ENCODE measurements at regions not wholly inside any gene's neighbourhood (a gene's known extent, or its start where the extent isn't known, plus 50 kb on each side); places are given as distances from the start of the nearest gene placed in this dataset.
"Not testable (repeated sequence)": the region's sequence is repeated elsewhere in the genome, so short reads cannot be mapped to it uniquely, and the experiment has no call there.

DNA sequence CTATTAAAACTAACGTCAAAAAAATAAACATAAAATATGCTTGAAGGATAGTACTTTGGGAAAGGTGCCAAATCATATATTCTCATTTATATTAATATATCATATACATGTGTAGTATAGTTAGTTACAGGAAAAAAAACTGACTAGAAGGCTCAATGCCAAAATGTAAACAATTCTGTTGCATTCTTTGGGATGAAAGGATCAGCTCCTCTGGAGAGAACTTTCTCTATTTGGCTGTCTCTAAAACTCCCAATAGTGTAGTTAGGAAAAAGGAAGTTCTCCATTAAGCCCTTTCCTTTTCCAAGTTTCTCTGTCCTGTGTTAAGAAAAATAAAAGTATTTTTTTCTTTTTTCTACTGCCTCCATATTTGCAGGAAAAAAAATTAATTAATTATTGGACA lies 86.5 kb upstream of the BTN3A2 start:
- peaks cover 4 to 6% of the 10 kb centered on the region in 2 donors for H3K36me3 ChIP-seq (ENCODE audit: control insufficient read depth in 2 of 2, insufficient read depth in 2 of 2, low read length in 2 of 2)
- peaks cover 0 to 10% of the 10 kb centered on the region in 2 donors for H3K27me3 ChIP-seq (ENCODE audit: control insufficient read depth in 1 of 2, insufficient read depth in 2 of 2, low read length in 2 of 2)
- no peaks in the 10 kb centered on the region for H3K9me3 ChIP-seq (ENCODE audit: control insufficient read depth in 2 of 2, low read length in 2 of 2)
- peaks cover 5% of the 10 kb centered on the region for H3K4me1 ChIP-seq (ENCODE audit: control insufficient read depth, insufficient read depth, low read length)
- H3K27ac ChIP-seq (ENCODE audit: low read length): no peak overlapping the region
- no peak overlapping the region for H3K9ac ChIP-seq (ENCODE audit: low read length in 2 of 2)
- no peak overlapping the region for H3K4me3 ChIP-seq (ENCODE audit: low read length in 2 of 2)

- H3K27ac ChIP-seq (ENCODE audit: low read length); H3K36me3 ChIP-seq (ENCODE audit: control insufficient read depth in 2 of 2, insufficient read depth in 2 of 2, low read length in 2 of 2); H3K4me3 ChIP-seq (ENCODE audit: low read length in 2 of 2); H3K9ac ChIP-seq (ENCODE audit: low read length in 2 of 2); H3K27me3 ChIP-seq (ENCODE audit: control insufficient read depth in 1 of 2, insufficient read depth in 2 of 2, low read length in 2 of 2); H3K9me3 ChIP-seq (ENCODE audit: control insufficient read depth in 2 of 2, low read length in 2 of 2): not testable (repeated sequence)
- peaks cover 12% of the 10 kb centered on the region for H3K4me1 ChIP-seq (ENCODE audit: control insufficient read depth, insufficient read depth, low read length)
Observed at GRCh38 chr6:26279371-26279770, 85.6 kb upstream of the BTN3A2 start.

DNA sequence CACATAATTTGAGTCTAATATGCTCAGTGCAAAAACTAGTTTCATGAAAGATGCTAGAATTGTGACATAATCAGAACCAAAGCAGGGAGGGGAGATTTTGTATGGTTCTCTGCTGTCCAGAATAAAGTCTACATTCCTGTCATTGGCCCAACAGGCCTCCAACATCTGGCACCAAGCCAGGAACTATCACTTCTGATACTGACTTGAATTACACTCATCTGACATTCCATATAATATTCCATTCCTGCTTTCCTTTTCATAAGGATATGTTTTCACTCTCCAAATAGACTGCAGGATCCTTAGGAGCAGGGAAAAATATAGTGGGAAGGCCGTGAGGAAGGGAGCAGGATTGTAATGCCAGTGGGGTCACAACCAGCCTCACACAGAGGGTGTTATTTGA lies 84.6 kb upstream of the BTN3A2 start:
- no peak overlapping the region for H3K4me3 ChIP-seq (ENCODE audit: low read length in 2 of 2)
- no peaks in the 10 kb centered on the region for H3K9me3 ChIP-seq (ENCODE audit: control insufficient read depth in 2 of 2, low read length in 2 of 2)
- no peak overlapping the region for H3K27ac ChIP-seq (ENCODE audit: low read length)
- peaks cover 4 to 6% of the 10 kb centered on the region in 2 donors for H3K36me3 ChIP-seq (ENCODE audit: control insufficient read depth in 2 of 2, insufficient read depth in 2 of 2, low read length in 2 of 2)
- peaks cover 12% of the 10 kb centered on the region for H3K4me1 ChIP-seq (ENCODE audit: control insufficient read depth, insufficient read depth, low read length)
- no peak overlapping the region for H3K9ac ChIP-seq (ENCODE audit: low read length in 2 of 2)
- peaks cover 0 to 4% of the 10 kb centered on the region in 2 donors for H3K27me3 ChIP-seq (ENCODE audit: control insufficient read depth in 1 of 2, insufficient read depth in 2 of 2, low read length in 2 of 2)

DNA sequence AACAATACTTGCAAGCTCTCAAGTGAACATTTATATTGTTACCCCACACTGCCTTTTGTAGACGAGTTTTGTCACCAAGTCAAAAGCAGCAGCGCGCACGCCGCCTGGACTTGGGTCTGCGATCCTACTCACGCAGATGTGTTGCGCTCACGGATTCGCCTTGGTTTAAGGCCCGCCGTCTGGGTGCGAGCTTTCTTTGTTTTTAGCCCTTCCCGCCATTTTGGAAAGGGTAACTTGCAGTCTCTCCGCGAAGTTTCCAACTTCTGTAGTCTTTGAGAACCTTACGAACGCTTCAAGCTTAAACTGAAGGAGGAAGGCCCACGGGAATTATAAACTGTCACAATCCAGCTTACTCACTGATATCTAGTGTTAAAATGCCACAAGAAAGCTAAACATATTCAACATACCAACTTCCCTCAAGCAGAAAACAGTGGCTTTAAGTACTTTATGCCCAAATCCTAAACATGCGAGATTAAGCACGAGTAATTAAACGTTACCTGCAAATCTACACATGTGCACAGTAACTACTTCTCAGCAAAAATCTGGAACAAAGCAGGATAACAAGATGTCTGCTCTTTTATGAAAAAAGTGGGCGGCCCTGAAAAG lies 80.4 kb upstream of the BTN3A2 start:
- H3K9me3 ChIP-seq (ENCODE audit: control insufficient read depth in 2 of 2, low read length in 2 of 2): no peaks in the 10 kb centered on the region
- peaks cover 4 to 6% of the 10 kb centered on the region in 2 donors for H3K36me3 ChIP-seq (ENCODE audit: control insufficient read depth in 2 of 2, insufficient read depth in 2 of 2, low read length in 2 of 2)
- peak overlapping the region; percentile 98 to 100 for H3K9ac ChIP-seq (ENCODE audit: low read length in 2 of 2)
- peak overlapping the region; percentile 86 to 99 for H3K4me3 ChIP-seq (ENCODE audit: low read length in 2 of 2)
- peak overlapping the region; percentile 98 for H3K27ac ChIP-seq (ENCODE audit: low read length)
- H3K27me3 ChIP-seq (ENCODE audit: control insufficient read depth in 1 of 2, insufficient read depth in 2 of 2, low read length in 2 of 2): no peaks in the 10 kb centered on the region
- peaks cover 16% of the 10 kb centered on the region for H3K4me1 ChIP-seq (ENCODE audit: control insufficient read depth, insufficient read depth, low read length)

- Histone ChIP-seq H3K4me3 (ENCODE audit: low read length in 2 of 2) (peak overlapping the region; percentile 86 to 99), H3K9ac (ENCODE audit: low read length in 2 of 2) (peak overlapping the region; percentile 98 to 100), H3K27ac (ENCODE audit: low read length) (peak overlapping the region; percentile 98), H3K36me3 (ENCODE audit: control insufficient read depth in 2 of 2, insufficient read depth in 2 of 2, low read length in 2 of 2) (peaks cover 4 to 5% of the 10 kb centered on the region in 2 donors), H3K27me3 (ENCODE audit: control insufficient read depth in 1 of 2, insufficient read depth in 2 of 2, low read length in 2 of 2) (no peaks in the 10 kb centered on the region), H3K4me1 (ENCODE audit: control insufficient read depth, insufficient read depth, low read length) (peaks cover 16% of the 10 kb centered on the region), H3K9me3 (ENCODE audit: control insufficient read depth in 2 of 2, low read length in 2 of 2) (no peaks in the 10 kb centered on the region)
Observed at GRCh38 chr6:26285143-26286134, 79.6 kb upstream of the BTN3A2 start.

- peaks cover 16% of the 10 kb centered on the region for H3K4me1 ChIP-seq (ENCODE audit: control insufficient read depth, insufficient read depth, low read length)
- H3K9me3 ChIP-seq (ENCODE audit: control insufficient read depth in 2 of 2, low read length in 2 of 2): no peaks in the 10 kb centered on the region
- H3K9ac ChIP-seq (ENCODE audit: low read length in 2 of 2): peak overlapping the region; percentile 98 to 100
- H3K4me3 ChIP-seq (ENCODE audit: low read length in 2 of 2): peak overlapping the region; percentile 86 to 99
- H3K27me3 ChIP-seq (ENCODE audit: control insufficient read depth in 1 of 2, insufficient read depth in 2 of 2, low read length in 2 of 2): no peaks in the 10 kb centered on the region
- no peaks in the 10 kb centered on the region for H3K36me3 ChIP-seq (ENCODE audit: control insufficient read depth in 2 of 2, insufficient read depth in 2 of 2, low read length in 2 of 2)
- peak overlapping the region; percentile 98 for H3K27ac ChIP-seq (ENCODE audit: low read length)
Observed at GRCh38 chr6:26286168-26286877, 78.7 kb upstream of the BTN3A2 start.

- H3K4me1 ChIP-seq (ENCODE audit: control insufficient read depth, insufficient read depth, low read length): peaks cover 12% of the 10 kb centered on the region
- H3K36me3 ChIP-seq (ENCODE audit: control insufficient read depth in 2 of 2, insufficient read depth in 2 of 2, low read length in 2 of 2): no peaks in the 10 kb centered on the region
- no peak overlapping the region for H3K27ac ChIP-seq (ENCODE audit: low read length)
- H3K9ac ChIP-seq (ENCODE audit: low read length in 2 of 2): no peak overlapping the region
- no peak overlapping the region for H3K4me3 ChIP-seq (ENCODE audit: low read length in 2 of 2)
- no peaks in the 10 kb centered on the region for H3K27me3 ChIP-seq (ENCODE audit: control insufficient read depth in 1 of 2, insufficient read depth in 2 of 2, low read length in 2 of 2)
- H3K9me3 ChIP-seq (ENCODE audit: control insufficient read depth in 2 of 2, low read length in 2 of 2): no peaks in the 10 kb centered on the region
Observed at GRCh38 chr6:26288155-26288554, 76.8 kb upstream of the BTN3A2 start.

DNA sequence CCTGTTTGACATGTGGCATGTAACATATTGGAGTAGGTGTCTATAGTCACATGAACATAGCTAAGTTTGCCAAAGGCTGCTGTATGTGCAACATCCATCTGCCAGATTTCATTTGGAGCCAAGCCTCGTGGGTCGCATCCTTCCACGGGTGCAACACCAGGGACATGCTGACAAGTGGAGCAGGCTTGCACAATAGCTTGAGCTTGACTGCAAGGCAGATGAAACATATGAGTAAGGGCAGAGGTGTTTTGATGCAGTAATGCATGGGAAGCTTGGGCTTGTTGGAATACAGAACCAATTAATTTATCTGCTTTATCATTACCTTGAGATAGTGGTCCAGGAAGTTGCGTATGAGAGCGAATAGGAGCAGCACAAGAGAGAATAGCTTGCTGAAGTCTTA lies 74.1 kb upstream of the BTN3A2 start:
- Histone ChIP-seq H3K27me3 (ENCODE audit: control insufficient read depth in 1 of 2, insufficient read depth in 2 of 2, low read length in 2 of 2) (peaks cover under 1 to 12% of the 10 kb centered on the region in 2 donors), H3K9ac (ENCODE audit: low read length in 2 of 2) (no peak overlapping the region), H3K27ac (ENCODE audit: low read length) (no peak overlapping the region), H3K9me3 (ENCODE audit: control insufficient read depth in 2 of 2, low read length in 2 of 2) (no peaks in the 10 kb centered on the region), H3K4me3 (ENCODE audit: low read length in 2 of 2) (no peak overlapping the region), H3K36me3 (ENCODE audit: control insufficient read depth in 2 of 2, insufficient read depth in 2 of 2, low read length in 2 of 2) (no peaks in the 10 kb centered on the region), H3K4me1 (ENCODE audit: control insufficient read depth, insufficient read depth, low read length) (no peaks in the 10 kb centered on the region)

DNA sequence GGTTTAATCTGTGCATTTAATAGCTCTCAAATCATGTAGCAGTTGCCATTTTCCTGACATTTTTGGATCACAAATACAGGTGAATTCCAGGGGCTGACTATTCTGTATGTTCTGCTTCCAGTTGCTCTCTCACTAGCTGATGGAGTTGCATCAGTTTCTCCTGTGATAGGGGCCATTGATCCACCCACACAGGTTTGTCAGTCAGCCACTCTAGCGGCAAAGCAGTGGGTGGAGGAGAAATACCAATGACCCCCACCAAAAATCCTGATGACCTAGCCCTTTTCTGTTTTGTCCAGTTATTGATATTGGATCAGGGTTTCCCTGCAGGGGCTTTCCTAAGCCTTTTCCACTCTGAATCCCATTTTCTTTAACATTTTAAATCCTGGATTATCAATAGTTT lies 72.3 kb upstream of the BTN3A2 start:
- H3K27ac ChIP-seq (ENCODE audit: low read length): no peak overlapping the region
- H3K4me3 ChIP-seq (ENCODE audit: low read length in 2 of 2): no peak overlapping the region
- H3K9ac ChIP-seq (ENCODE audit: low read length in 2 of 2): no peak overlapping the region
- H3K4me1 ChIP-seq (ENCODE audit: control insufficient read depth, insufficient read depth, low read length): no peaks in the 10 kb centered on the region
- no peaks in the 10 kb centered on the region for H3K36me3 ChIP-seq (ENCODE audit: control insufficient read depth in 2 of 2, insufficient read depth in 2 of 2, low read length in 2 of 2)
- no peaks in the 10 kb centered on the region for H3K9me3 ChIP-seq (ENCODE audit: control insufficient read depth in 2 of 2, low read length in 2 of 2)
- H3K27me3 ChIP-seq (ENCODE audit: control insufficient read depth in 1 of 2, insufficient read depth in 2 of 2, low read length in 2 of 2): peaks cover 12 to 15% of the 10 kb centered on the region in 2 donors

DNA sequence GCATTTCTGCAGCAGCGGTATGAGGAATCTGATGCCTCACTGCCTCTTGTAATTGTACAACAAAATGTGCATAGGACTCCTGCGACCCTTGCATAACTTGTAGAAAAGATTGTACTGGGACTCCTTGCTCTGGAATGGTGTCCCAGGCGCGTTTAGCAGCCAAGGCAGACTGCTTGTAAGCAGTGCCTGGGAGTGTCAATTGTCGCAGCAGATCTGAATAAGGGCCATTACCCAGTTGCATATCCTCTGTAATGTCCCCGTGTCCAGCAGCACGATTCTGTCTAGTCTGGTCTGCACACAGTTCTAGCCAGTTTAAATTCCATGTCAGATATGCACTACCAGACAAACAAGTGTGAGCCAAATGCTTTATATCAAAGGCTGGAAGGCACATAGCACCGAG lies 70.7 kb upstream of the BTN3A2 start:
- H3K27ac ChIP-seq (ENCODE audit: low read length): no peak overlapping the region
- H3K4me3 ChIP-seq (ENCODE audit: low read length in 2 of 2): no peak overlapping the region
- no peaks in the 10 kb centered on the region for H3K4me1 ChIP-seq (ENCODE audit: control insufficient read depth, insufficient read depth, low read length)
- peaks cover 12 to 18% of the 10 kb centered on the region in 2 donors for H3K27me3 ChIP-seq (ENCODE audit: control insufficient read depth in 1 of 2, insufficient read depth in 2 of 2, low read length in 2 of 2)
- H3K9me3 ChIP-seq (ENCODE audit: control insufficient read depth in 2 of 2, low read length in 2 of 2): no peaks in the 10 kb centered on the region
- H3K36me3 ChIP-seq (ENCODE audit: control insufficient read depth in 2 of 2, insufficient read depth in 2 of 2, low read length in 2 of 2): no peaks in the 10 kb centered on the region
- no peak overlapping the region for H3K9ac ChIP-seq (ENCODE audit: low read length in 2 of 2)
